ENCODE measurements at regions not wholly inside any gene's neighbourhood (a gene's known extent, or its start where the extent isn't known, plus 50 kb on each side); places are given as distances from the start of the nearest gene placed in this dataset.
"Not testable (repeated sequence)": the region's sequence is repeated elsewhere in the genome, so short reads cannot be mapped to it uniquely, and the experiment has no call there.

DNA sequence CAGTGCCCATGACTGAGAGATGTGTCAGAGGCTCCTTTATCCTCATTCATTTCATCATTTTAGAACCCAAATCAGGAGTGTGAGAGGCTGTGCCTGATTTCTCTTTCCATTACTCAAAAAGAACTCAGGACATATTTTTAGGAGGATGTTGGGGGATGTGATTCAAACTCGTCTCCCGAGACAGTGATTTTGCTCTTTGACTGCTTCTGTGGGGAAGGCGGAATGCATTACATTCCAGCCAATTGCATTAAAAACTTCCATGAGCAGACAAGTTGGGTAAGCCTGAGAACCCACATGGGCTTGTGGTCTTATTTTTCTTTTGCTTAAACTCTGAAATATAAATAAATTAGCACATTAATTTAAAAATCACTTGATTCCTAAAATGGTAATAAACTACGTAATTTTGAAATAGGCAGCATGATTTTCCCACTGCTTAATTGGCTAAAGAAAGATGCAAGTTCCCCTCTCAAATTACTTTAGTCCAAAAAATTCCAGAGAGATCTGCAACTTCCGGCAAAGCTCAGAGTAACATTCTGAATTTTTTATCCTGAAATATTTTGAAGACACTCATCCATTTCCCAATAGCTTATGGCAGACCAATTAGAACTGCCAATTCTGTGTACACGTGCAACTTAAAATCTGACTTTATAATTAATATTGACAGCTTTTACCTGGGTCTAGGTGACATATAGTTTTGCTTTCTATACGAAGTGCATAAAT is 185.6 kb downstream of the C7orf25 start:
- H3K27ac ChIP-seq (ENCODE audit: low read depth): no peak overlapping the region
- WGBS: 90% methylated on average over 7 of the region's 7 CpGs

DNA sequence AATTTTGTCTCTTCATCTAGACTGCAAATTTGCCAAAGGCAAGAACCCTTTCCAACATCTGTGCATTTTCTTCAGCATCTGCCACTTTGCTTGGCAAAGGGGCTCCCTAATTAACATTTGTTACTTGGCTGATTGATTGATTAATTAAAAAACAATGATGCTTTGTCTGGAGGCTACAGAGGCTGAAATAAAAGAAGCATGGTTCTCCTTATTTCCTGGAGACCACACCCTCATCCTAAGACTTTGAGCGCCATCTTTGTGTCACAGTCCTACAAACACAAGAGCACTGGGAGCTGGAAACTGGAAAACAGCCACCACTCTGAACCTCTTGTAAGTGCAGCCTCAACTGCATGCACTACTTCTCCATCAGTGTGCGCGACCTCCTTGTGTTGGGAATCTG is 189.2 kb downstream of the C7orf25 start:
- Histone ChIP-seq H3K36me3 (ENCODE audit: insufficient read depth) (no peaks in the 10 kb centered on the region), H3K4me3 (ENCODE audit: low read depth, low read length) (no peak overlapping the region), H3K27ac (ENCODE audit: low read depth) (no peak overlapping the region), H3K4me1 (ENCODE audit: insufficient read depth) (no peaks in the 10 kb centered on the region)
- no peak for DNase-seq (ENCODE audit: extremely low spot score)
- 99% methylated on average over 3 of the region's 3 CpGs for WGBS

More for the DNA sequence above, 185.6 kb downstream of the C7orf25 start:
- no peak overlapping the region for H3K4me3 ChIP-seq (ENCODE audit: low read depth, low read length)
- H3K4me1 ChIP-seq (ENCODE audit: insufficient read depth): no peaks in the 10 kb centered on the region
- no peaks in the 10 kb centered on the region for H3K36me3 ChIP-seq (ENCODE audit: insufficient read depth)
- no peak for DNase-seq (ENCODE audit: extremely low spot score)

DNA sequence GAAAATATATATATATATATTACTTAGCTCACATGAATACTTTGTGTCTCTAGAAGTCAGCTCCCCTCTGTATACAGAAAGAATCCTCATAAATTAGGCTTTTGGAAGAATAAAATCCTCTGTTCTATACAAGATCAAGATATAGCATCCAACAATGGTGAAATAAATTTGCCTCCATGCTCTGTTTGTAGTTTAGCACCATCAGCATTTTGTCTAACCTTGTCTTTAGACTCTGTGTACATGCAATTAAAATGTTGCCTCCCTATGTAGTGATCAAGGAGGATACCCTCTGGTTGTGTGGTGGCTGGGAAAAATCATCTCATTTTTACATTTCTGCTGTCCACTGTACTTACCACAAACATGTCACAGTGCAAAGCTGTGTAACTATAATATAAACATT is 189.7 kb downstream of the C7orf25 start:
- no peaks in the 10 kb centered on the region for H3K4me1 ChIP-seq (ENCODE audit: insufficient read depth)
- H3K36me3 ChIP-seq (ENCODE audit: insufficient read depth): no peaks in the 10 kb centered on the region
- H3K4me3 ChIP-seq (ENCODE audit: low read depth, low read length): no peak overlapping the region
- DNase-seq (ENCODE audit: extremely low spot score): no peak
- no peak overlapping the region for H3K27ac ChIP-seq (ENCODE audit: low read depth)

DNA sequence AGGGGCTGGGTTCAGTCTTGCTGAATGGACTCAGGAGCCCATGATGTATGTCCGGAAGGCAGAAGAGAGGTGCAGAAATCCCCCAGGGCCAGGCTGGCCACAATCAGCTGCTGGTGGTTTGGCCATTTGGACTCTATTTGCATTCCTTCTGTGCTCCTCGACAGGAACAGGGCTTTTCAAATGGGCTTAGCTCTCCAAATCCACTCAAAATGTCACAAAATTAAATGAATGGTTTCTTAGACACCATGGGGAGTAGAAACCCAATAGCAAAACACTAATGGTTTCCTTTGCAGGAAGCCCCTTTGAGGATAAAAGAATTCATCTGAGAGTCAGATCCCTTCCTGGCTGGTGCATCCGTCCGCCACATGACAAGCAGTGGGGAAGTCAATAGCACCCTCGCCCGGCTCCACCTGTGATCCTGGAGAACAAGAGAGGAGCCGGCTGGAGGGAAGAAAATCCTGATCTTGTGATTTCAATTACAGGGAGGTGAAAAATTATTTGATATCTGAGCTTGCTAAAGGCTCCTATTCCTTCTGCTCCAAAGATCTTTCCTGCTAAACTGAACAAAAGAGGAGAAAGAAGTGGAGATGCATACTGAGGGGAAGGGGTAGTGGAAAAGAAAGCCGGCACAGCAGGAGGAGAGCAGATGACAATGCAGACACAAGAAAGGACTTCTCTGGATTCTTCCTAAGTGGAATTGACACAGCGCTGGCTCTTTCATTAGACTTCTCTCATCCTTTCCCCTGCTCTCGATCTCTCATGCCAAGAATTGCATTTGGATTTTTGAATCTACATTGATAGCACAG is 190.7 kb downstream of the C7orf25 start:
- Histone ChIP-seq H3K4me3 (ENCODE audit: low read depth, low read length) (no peak overlapping the region), H3K4me1 (ENCODE audit: insufficient read depth) (no peaks in the 10 kb centered on the region), H3K36me3 (ENCODE audit: insufficient read depth) (no peaks in the 10 kb centered on the region), H3K27ac (ENCODE audit: low read depth) (no peak overlapping the region)
- WGBS: 83% methylated on average over 10 of the region's 10 CpGs
- DNase-seq (ENCODE audit: extremely low spot score): no peak

DNA sequence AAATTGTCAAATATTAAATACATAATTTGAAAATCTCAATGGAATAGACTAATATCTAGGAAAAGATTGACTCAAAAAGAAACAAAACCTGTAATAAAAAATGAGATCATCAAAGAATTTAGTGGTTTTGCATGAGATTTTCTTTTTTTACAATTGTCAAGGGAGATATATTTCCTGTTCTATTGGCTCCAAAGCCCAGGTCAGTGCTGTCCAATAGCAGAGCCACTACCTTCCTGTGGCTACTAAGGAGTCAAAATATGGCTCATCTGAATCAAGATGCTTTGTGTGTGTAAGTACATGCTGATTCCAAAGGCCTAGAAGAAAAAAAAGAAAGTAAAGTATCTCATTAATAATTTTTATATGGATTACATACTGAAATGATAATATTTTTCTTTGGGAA is 191.9 kb downstream of the C7orf25 start:
- no peaks in the 10 kb centered on the region for H3K4me1 ChIP-seq (ENCODE audit: insufficient read depth)
- DNase-seq (ENCODE audit: extremely low spot score): no peak
- no peaks in the 10 kb centered on the region for H3K36me3 ChIP-seq (ENCODE audit: insufficient read depth)
- H3K4me3 ChIP-seq (ENCODE audit: low read depth, low read length): no peak overlapping the region
- no peak overlapping the region for H3K27ac ChIP-seq (ENCODE audit: low read depth)

DNA sequence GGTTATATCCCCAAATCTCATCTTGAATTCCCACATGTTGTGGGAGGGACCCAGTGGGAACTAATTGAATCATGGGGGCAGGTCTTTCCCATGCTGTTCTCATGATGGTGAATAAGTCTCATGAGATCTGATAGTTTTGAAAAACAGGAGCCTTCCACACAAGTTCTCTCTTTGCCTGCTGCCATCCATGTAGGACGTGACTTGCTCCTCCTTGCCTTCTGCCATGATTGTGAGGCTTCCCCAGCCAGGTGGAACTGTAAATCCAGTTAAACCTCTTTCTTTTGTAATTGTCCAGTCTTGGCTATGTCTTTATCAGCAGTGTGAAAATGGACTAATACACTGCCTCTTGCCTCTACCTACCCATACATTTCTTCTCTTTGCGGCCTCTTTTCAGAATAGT is 193.4 kb downstream of the C7orf25 start:
- 96% methylated on average over 2 of the region's 2 CpGs for WGBS
- H3K4me1 ChIP-seq (ENCODE audit: insufficient read depth); H3K27ac ChIP-seq (ENCODE audit: low read depth); H3K36me3 ChIP-seq (ENCODE audit: insufficient read depth); H3K4me3 ChIP-seq (ENCODE audit: low read depth, low read length); DNase-seq (ENCODE audit: extremely low spot score): not testable (repeated sequence)

DNA sequence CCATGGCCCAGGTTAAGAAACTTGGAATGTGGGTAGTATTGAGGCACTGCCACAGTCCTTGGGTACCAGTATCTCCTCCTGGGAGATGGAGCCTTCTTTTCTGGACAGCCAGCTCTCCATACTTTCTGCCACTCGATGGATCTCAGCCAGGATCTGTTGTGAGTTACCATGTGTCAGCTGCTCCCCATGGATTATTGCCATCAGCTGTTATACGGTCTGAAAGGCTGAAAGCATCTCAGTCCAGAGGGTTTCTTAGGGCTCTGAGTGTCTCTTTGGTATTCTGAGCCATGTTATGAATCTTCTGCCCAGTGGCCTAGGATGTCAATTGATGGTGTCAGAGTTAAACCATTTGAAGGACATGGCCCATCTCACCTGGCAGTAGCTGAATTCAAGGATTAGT is 197.5 kb downstream of the C7orf25 start:
- 80% methylated on average over 2 of the region's 2 CpGs for WGBS
- Histone ChIP-seq H3K4me3 (ENCODE audit: low read depth, low read length) (no peak overlapping the region), H3K27ac (ENCODE audit: low read depth) (no peak overlapping the region), H3K36me3 (ENCODE audit: insufficient read depth) (no peaks in the 10 kb centered on the region), H3K4me1 (ENCODE audit: insufficient read depth) (no peaks in the 10 kb centered on the region)
- no peak for DNase-seq (ENCODE audit: extremely low spot score)

DNA sequence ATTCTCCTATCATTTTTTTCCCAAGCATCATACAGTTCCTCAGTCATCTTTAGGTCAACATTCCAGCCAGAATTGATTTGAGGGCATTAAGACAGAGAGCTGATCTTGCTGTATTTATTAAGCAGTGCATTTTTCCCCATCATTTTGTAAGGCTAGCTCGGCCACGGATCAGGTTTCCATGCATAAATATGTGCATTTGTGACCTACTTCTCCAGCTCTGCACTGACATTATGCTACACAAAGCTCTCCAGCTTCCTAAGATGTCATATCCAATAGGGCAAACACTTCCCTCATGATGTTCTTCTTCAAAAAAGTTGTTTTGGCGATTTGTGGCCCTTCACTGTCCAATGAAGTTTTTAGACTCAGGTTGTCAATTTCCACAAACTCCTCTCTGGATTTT is 202.6 kb downstream of the C7orf25 start:
- H3K4me3 ChIP-seq (ENCODE audit: low read depth, low read length): no peak overlapping the region
- 75% methylated on average over 3 of the region's 3 CpGs for WGBS
- no peaks in the 10 kb centered on the region for H3K36me3 ChIP-seq (ENCODE audit: insufficient read depth)
- no peak for DNase-seq (ENCODE audit: extremely low spot score)
- H3K27ac ChIP-seq (ENCODE audit: low read depth): no peak overlapping the region
- H3K4me1 ChIP-seq (ENCODE audit: insufficient read depth): no peaks in the 10 kb centered on the region

DNA sequence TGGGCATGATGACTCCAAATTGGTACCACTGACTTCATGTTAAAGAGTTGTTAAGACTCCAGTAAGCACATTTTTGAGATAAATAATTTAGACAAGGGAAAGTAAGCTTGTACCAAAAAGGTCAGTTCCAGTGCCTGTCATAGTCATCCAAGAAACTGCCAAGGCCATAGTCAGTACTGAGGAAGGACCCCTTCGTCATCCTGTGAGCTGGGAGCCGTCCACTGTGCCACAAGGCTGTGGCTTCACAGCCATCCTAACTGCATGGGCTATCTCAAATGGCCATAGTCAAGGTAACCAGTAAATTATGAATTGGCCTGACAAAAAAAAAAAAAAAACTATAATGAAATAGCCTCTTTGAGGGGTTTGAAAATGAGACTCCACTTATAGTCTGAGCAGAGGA is 207.2 kb downstream of the C7orf25 start:
- Histone ChIP-seq H3K4me3 (ENCODE audit: low read depth, low read length) (no peak overlapping the region), H3K27ac (ENCODE audit: low read depth) (no peak overlapping the region), H3K4me1 (ENCODE audit: insufficient read depth) (no peaks in the 10 kb centered on the region), H3K36me3 (ENCODE audit: insufficient read depth) (no peaks in the 10 kb centered on the region)
- no peak for DNase-seq (ENCODE audit: extremely low spot score)
- WGBS: 91% methylated on average over 2 of the region's 2 CpGs

DNA sequence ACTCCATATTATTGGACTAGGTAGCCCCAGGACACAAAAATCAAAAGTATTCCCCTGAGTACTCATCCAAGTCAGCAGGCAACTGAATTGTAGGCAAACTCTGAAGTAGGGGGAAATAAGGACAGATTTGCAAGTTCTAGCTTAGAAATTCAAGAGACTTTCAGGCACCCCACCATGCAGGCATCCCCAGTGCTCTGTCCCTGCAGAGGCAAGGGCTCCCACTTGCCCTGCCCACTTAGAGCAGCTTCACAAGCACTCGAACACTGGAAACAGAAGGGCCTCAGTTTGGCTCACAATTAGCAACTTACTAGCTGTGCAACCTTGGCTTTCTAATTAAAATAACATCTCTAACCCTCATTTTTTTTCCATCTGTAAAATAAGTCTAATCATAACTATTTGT is 209.2 kb downstream of the C7orf25 start:
- DNase-seq (ENCODE audit: extremely low spot score): no peak
- H3K27ac ChIP-seq (ENCODE audit: low read depth): no peak overlapping the region
- H3K36me3 ChIP-seq (ENCODE audit: insufficient read depth): no peaks in the 10 kb centered on the region
- H3K4me3 ChIP-seq (ENCODE audit: low read depth, low read length): no peak overlapping the region
- H3K4me1 ChIP-seq (ENCODE audit: insufficient read depth): no peaks in the 10 kb centered on the region
- 90% methylated on average over 1 of the region's 1 CpG for WGBS

DNA sequence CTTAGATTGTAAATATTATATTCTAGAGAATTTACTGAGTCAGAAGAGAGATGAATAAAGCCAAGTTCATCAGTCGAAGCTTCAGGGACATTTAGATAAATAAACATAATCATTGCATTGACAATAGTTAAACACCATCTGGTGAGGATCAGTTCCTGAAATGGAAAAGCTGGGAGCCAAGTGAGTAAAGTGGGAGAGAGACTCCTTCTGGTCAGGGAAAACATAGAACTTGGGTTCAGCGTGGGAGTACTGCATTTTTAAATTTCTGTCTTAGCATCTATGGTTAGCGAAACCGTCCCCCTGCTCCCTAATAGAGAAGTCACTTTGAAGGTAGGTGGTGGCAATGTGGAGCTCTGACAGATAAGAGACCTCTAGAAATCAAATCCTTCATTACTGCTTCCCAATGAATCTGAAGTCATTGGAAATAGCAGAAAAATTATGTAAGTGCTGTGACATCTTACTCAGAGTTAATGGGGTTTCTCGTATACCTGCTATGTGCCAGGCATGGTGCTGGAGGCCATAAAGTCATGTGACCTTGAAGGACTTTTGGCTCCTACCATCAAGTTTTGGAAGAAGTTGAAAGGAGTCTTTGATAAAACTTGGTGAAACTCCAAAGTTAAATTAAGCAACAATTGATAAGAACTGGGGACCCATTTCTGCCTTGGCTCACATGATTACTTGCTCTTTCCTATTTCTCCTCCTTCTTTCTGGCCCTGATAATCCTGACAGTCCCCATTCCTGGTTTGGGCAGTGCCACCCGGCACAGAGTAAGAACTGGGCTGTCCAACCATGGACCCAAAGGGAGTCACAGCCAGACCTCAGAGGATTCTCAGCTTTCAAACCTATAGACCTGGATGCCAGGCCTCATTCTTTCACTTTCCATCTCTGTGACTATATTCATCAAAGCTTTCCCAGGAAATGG is 211.2 kb downstream of the C7orf25 start:
- Histone ChIP-seq H3K4me3 (ENCODE audit: low read depth, low read length) (no peak overlapping the region), H3K27ac (ENCODE audit: low read depth) (no peak overlapping the region), H3K36me3 (ENCODE audit: insufficient read depth) (no peaks in the 10 kb centered on the region), H3K4me1 (ENCODE audit: insufficient read depth) (no peaks in the 10 kb centered on the region)
- WGBS: 46% methylated on average over 6 of the region's 6 CpGs
- no peak for DNase-seq (ENCODE audit: extremely low spot score)

DNA sequence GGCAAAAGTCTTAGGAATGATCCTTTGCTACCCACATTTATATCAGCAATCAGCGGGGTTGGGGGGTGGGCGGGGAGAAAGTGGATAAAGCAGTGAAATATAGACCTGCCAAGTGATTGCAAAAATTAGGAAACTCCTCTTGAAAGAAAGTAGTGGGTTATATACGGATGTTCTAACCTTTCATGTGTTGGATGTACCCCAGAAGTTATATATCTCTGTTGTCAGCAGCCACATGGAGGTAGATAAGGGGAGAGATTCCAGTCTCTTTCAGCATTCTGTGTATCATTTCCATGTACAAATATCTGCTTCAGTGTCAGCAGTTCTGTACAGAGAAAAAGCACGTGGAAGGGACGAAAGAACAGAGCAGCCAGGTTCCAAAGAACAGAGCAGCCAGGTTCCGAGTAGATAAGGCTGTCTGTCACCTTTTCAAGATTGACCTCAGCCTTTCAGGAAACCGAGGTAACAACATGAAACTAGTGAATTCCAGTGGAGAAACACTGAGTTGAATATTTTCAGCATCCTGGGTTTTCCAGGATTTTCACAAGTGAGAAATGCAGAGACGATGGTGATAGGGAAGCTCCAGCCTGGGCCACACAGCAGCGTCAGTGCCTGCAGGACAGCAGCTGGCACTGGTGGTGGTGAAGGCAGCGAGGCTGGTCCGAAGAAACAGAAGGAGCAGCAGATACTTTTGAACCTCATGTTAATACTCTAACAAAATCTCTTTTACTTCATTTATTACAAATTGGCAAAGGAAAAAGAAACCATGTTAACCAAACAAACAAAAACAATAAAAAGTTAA is 212.3 kb downstream of the C7orf25 start:
- Histone ChIP-seq H3K36me3 (ENCODE audit: insufficient read depth) (no peaks in the 10 kb centered on the region), H3K4me3 (ENCODE audit: low read depth, low read length) (no peak overlapping the region), H3K4me1 (ENCODE audit: insufficient read depth) (no peaks in the 10 kb centered on the region), H3K27ac (ENCODE audit: low read depth) (no peak overlapping the region)
- no peak for DNase-seq (ENCODE audit: extremely low spot score)
- WGBS: 39% methylated on average over 11 of the region's 11 CpGs

Measured in urinary bladder (tissue), 3 donors.